ENCODE measurements at regions not wholly inside any gene's neighbourhood (a gene's known extent, or its start where the extent isn't known, plus 50 kb on each side); places are given as distances from the start of the nearest gene placed in this dataset.

DNA sequence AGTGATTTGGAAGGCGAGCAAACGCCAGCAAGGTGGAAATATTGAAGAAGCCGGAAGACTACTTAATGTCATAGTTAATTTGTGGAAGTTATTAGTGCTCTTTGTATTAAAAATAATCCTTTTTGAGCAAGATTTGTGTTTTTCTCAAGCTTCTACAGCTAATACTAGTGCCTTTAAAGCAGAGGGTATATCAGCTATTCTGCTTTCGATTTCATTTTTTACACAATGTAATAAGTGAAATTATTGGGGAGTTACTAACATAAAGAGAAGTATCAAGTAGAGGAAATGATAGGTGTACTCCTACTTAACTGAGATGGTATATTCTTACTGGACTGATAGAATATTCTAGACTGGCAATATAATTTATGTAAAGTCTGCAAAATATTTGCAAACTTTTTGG, 392.4 kb upstream of the DCN start:
- Histone ChIP-seq H3K9me3 (no peaks in the 10 kb centered on the region), H3K27ac (no peak overlapping the region), H3K27me3 (no peaks in the 10 kb centered on the region), H3K4me1 (peaks cover 6% of the 10 kb centered on the region), H3K36me3 (no peaks in the 10 kb centered on the region), H3K4me3 (no peak overlapping the region)
- TF ChIP-seq POLR2A (IDR thresholded peaks at IDR 0.05), result no peak
- intact Hi-C loops (cut with DNase I), result no loop called here
- DNase-seq (ENCODE audit: extremely low spot score in 2 of 2), result no peak

- intact Hi-C loops (cut with DNase I), result no loop called here
- Histone ChIP-seq H3K9me3 (no peaks in the 10 kb centered on the region), H3K36me3 (no peaks in the 10 kb centered on the region), H3K27ac (no peak overlapping the region), H3K4me3 (no peak overlapping the region), H3K27me3 (no peaks in the 10 kb centered on the region), H3K4me1 (peaks cover 6% of the 10 kb centered on the region)
- no peak for DNase-seq (ENCODE audit: extremely low spot score in 2 of 2)
- TF ChIP-seq POLR2AphosphoS5 (IDR thresholded peaks at IDR 0.05; ENCODE audit: insufficient read depth in 1 of 2, low read depth in 1 of 2) (peak in 1 of 2 donors; percentile 40), POLR2A (IDR thresholded peaks at IDR 0.05) (no peak)
These were observed 391.8 kb upstream of the DCN start for GRCh38 chr12:91574391-91574790.

- intact Hi-C loops (cut with DNase I), result no loop called here
- DNase-seq (ENCODE audit: extremely low spot score in 2 of 2), result no peak
- Histone ChIP-seq H3K4me3 (no peak overlapping the region), H3K27me3 (no peaks in the 10 kb centered on the region), H3K27ac (no peak overlapping the region), H3K36me3 (no peaks in the 10 kb centered on the region), H3K9me3 (no peaks in the 10 kb centered on the region), H3K4me1 (no peaks in the 10 kb centered on the region)
- no peak for TF ChIP-seq POLR2AphosphoS5 (IDR thresholded peaks at IDR 0.05; ENCODE audit: insufficient read depth in 1 of 2, low read depth in 1 of 2)
- no peak for TF ChIP-seq POLR2A (IDR thresholded peaks at IDR 0.05)
- TF ChIP-seq, protein P1, sequence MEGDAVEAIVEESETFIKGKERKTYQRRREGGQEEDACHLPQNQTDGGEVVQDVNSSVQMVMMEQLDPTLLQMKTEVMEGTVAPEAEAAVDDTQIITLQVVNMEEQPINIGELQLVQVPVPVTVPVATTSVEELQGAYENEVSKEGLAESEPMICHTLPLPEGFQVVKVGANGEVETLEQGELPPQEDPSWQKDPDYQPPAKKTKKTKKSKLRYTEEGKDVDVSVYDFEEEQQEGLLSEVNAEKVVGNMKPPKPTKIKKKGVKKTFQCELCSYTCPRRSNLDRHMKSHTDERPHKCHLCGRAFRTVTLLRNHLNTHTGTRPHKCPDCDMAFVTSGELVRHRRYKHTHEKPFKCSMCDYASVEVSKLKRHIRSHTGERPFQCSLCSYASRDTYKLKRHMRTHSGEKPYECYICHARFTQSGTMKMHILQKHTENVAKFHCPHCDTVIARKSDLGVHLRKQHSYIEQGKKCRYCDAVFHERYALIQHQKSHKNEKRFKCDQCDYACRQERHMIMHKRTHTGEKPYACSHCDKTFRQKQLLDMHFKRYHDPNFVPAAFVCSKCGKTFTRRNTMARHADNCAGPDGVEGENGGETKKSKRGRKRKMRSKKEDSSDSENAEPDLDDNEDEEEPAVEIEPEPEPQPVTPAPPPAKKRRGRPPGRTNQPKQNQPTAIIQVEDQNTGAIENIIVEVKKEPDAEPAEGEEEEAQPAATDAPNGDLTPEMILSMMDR (IDR thresholded peaks at IDR 0.05), result no peak
These were observed 390.3 kb upstream of the DCN start for GRCh38 chr12:91572869-91573268.

DNA sequence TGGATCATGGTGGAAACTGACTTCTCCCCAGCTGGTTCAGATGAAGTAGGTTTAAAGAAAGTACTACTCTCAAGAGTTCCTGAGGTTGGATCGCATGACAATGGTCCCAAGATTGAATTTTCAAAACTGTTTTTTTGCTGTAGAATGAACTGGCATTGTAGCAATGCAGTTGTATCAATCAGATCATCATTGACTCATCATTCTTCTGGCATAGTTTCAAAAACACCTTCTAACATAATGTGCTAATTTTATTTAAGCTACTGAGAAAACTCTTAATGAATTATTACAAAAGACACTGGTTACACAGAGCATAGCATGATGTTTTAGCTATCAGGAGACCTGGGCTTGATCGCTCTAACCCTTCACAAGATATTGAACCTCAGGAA, 384.5 kb upstream of the DCN start:
- Histone ChIP-seq H3K27me3 (no peaks in the 10 kb centered on the region), H3K36me3 (no peaks in the 10 kb centered on the region), H3K4me3 (no peak overlapping the region), H3K27ac (no peak overlapping the region), H3K9me3 (no peaks in the 10 kb centered on the region), H3K4me1 (peaks cover 8% of the 10 kb centered on the region)
- intact Hi-C loops (cut with DNase I), result no loop called here
- DNase-seq (ENCODE audit: extremely low spot score in 2 of 2), result no peak
- TF ChIP-seq POLR2A (IDR thresholded peaks at IDR 0.05) (no peak), POLR2AphosphoS5 (IDR thresholded peaks at IDR 0.05; ENCODE audit: insufficient read depth in 1 of 2, low read depth in 1 of 2) (no peak)
- TF ChIP-seq, protein P1 (IDR thresholded peaks at IDR 0.05), result no peak

DNA sequence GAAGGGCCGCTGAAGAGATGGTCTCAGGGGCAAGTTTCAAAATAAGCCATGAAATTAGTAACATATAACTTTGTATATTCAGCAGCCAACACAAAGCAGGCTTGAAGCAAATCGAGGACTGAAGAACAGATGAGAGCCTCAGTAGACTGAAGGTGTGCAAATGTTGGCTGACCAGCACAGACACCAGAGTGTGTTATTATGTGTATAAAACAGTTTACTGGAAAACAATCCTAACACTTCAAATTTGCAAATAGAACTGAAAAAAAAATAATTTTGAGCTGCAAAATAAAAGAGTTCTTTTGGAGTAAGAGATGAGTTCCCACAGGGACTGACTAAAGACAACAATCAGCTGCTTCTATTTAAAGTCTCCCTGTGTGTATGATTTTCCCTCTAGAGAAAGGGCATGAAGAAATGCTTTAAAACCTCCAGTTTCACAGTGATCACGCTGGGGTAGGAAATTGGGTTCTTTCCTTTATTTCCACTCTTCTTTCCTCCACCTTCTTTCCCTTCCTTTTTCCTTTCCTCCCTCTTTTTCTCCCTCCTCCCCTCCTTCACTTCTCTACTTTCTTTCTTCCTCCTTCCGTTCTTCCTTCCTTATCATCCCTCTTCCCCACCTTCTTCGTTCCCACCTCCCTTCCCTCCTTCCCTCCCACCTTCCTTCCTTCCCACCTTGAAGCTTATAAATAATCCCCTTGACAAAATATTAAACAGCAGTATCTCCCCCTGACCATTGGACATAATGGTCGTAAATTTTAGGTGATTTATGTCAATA, 383.9 kb upstream of the DCN start:
- no peaks in the 10 kb centered on the region for H3K36me3 ChIP-seq
- peaks cover 8% of the 10 kb centered on the region for H3K4me1 ChIP-seq
- H3K9me3 ChIP-seq, result no peaks in the 10 kb centered on the region
- intact Hi-C loops (cut with DNase I), result no loop called here
- H3K27ac ChIP-seq, result no peak overlapping the region
- H3K27me3 ChIP-seq, result no peaks in the 10 kb centered on the region
- H3K4me3 ChIP-seq, result no peak overlapping the region
- no peak for DNase-seq (ENCODE audit: extremely low spot score in 2 of 2)
- TF ChIP-seq POLR2AphosphoS5 (IDR thresholded peaks at IDR 0.05; ENCODE audit: insufficient read depth in 1 of 2, low read depth in 1 of 2), result no peak
- TF ChIP-seq, protein P1 (IDR thresholded peaks at IDR 0.05), result no peak
- TF ChIP-seq POLR2A (IDR thresholded peaks at IDR 0.05), result no peak

DNA sequence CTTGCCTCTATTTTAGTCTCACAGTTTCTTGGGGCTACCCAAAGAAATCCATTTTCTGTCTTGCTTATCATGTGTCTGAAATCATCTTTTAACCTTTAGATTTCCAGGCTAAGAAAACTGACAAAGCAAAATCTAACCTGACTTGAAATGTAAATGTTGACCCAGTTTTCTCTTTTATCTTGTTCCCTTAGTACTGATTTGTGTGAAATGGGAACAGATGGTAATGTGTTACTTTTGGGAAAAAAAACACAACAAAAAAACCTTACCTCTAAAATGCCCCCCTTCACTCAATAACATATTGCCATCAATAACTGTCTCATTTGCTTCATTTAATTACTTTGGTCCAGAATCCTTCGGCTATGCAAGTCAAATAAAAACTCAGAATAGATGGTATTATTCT, 383.2 kb upstream of the DCN start:
- H3K4me1 ChIP-seq, result peaks cover 8% of the 10 kb centered on the region
- H3K9me3 ChIP-seq, result no peaks in the 10 kb centered on the region
- no peak overlapping the region for H3K27ac ChIP-seq
- intact Hi-C loops (cut with DNase I), result no loop called here
- no peak for DNase-seq (ENCODE audit: extremely low spot score in 2 of 2)
- H3K4me3 ChIP-seq, result no peak overlapping the region
- no peaks in the 10 kb centered on the region for H3K36me3 ChIP-seq
- no peak for TF ChIP-seq POLR2A (IDR thresholded peaks at IDR 0.05)
- TF ChIP-seq POLR2AphosphoS5 (IDR thresholded peaks at IDR 0.05; ENCODE audit: insufficient read depth in 1 of 2, low read depth in 1 of 2), result no peak
- TF ChIP-seq, protein P1 (IDR thresholded peaks at IDR 0.05), result no peak
- H3K27me3 ChIP-seq, result no peaks in the 10 kb centered on the region
